ENCODE measurements at regions not wholly inside any gene's neighbourhood (a gene's known extent, or its start where the extent isn't known, plus 50 kb on each side); places are given as distances from the start of the nearest gene placed in this dataset.

- TF ChIP-seq EZH2 (IDR thresholded peaks at IDR 0.05) (no peak), POLR2AphosphoS5 (IDR thresholded peaks at IDR 0.05; ENCODE audit: borderline replicate concordance, low read depth, low read length) (no peak)
These were observed 328.0 kb downstream of the TGFB2 start for GRCh38 chr1:218673170-218673569.
